ENCODE measurements at regions not wholly inside any gene's neighbourhood (a gene's known extent, or its start where the extent isn't known, plus 50 kb on each side); places are given as distances from the start of the nearest gene placed in this dataset.

GRCh38 chr18:76662626-76663025 lies 159.7 kb upstream of the ZNF236 start:
- no peak for TF ChIP-seq CTCF (IDR thresholded peaks at IDR 0.05)
- TF ChIP-seq POLR2AphosphoS5 (IDR thresholded peaks at IDR 0.05), result no peak
- TF ChIP-seq POLR2A (IDR thresholded peaks at IDR 0.05), result no peak

Data from sigmoid colon (tissue), 4 donors.